ENCODE measurements at regions not wholly inside any gene's neighbourhood (a gene's known extent, or its start where the extent isn't known, plus 50 kb on each side); places are given as distances from the start of the nearest gene placed in this dataset.

DNA sequence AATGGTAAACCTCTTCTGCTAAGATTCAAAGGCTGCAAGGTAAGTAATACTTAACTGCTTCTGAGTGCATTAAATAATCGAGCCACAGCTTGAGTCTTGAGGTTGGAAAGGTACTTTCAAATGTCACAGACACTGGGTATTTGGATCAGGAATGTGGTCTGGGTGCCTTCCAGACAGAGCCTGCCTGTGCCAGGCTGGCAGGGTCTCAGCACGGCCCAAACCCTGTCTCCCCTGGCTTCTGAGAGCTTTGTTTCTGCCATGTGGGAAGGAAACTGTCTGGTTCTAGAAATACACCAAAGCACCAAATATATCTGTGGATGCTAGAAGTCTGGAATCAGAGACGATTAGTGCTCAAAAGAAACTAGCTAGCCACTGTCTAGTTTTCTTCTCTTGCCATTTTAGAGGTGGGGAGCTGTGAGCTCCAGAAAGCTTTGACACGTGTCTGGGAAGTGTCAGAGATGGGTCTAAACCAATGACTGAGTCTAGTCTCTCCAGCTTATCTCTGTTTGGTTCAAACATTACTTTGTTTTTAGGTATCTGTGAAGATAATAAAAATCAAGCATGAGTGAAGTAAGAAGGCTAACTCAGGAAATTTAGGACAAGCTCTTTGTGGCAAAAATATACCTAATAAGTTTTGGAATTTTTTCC, 162.8 kb downstream of the CYP26A1 start (continued):
- TF ChIP-seq, protein P1, sequence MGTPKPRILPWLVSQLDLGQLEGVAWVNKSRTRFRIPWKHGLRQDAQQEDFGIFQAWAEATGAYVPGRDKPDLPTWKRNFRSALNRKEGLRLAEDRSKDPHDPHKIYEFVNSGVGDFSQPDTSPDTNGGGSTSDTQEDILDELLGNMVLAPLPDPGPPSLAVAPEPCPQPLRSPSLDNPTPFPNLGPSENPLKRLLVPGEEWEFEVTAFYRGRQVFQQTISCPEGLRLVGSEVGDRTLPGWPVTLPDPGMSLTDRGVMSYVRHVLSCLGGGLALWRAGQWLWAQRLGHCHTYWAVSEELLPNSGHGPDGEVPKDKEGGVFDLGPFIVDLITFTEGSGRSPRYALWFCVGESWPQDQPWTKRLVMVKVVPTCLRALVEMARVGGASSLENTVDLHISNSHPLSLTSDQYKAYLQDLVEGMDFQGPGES (IDR thresholded peaks at IDR 0.05; ENCODE audit: low read depth, low read length), result no peak
- TF ChIP-seq USF1 (IDR thresholded peaks at IDR 0.05; ENCODE audit: borderline replicate concordance, low read depth), result no peak

GRCh38 chr10:93245147-93245546, 171.5 kb downstream of the CYP26A1 start:
- Histone ChIP-seq H3K27ac (ENCODE audit: low read depth in 2 of 2, low read length in 1 of 2) (no peak overlapping the region), H3K9me2 (no peaks in the 10 kb centered on the region), H3K9me3 (no peaks in the 10 kb centered on the region), H3K36me3 (replicated peaks in 1 of 2; ENCODE audit: control insufficient read depth in 1 of 2, insufficient read depth in 2 of 2, low read length in 1 of 2) (no peaks in the 10 kb centered on the region), H3K4me1 (ENCODE audit: control insufficient read depth in 1 of 2, insufficient read depth in 2 of 2, low read depth in 1 of 2, low read length in 1 of 2) (peaks cover 0 to 2% of the 10 kb centered on the region in 2 experiments; a peak in 1 of 4 replicates), H3K4me2 (no peak overlapping the region), H3K4me3 (ENCODE audit: low read depth in 2 of 2, low read length in 1 of 2) (no peak overlapping the region), H3K27me3 (ENCODE audit: insufficient read depth) (no peaks in the 10 kb centered on the region; the same call in 1 of the 2 replicates), H3F3A (replicated peaks; ENCODE audit: insufficient read depth) (no peaks in the 10 kb centered on the region), H4K20me1 (ENCODE audit: insufficient read depth) (no peaks in the 10 kb centered on the region), H3K79me2 (ENCODE audit: insufficient read depth) (no peaks in the 10 kb centered on the region), H3K9ac (no peak overlapping the region), H2AFZ (ENCODE audit: low read depth) (no peak overlapping the region)
- WGBS (ENCODE audit: low lambda C conversion rate), result no CpG with 5 or more reads among the region's 1 CpG
- TF ChIP-seq, protein P1 (IDR thresholded peaks at IDR 0.05; ENCODE audit: low read depth, low read length), result no peak
- TF ChIP-seq NRF1 (IDR thresholded peaks at IDR 0.05; ENCODE audit: low read depth, low read length) (no peak), TEAD4 (IDR thresholded peaks at IDR 0.05; ENCODE audit: borderline replicate concordance, insufficient read depth) (no peak), GATA2 (CRISPR knock-in tag; IDR thresholded peaks at IDR 0.05) (no peak), JUND (IDR thresholded peaks at IDR 0.05) (no peak), CHD2 (IDR thresholded peaks at IDR 0.05; ENCODE audit: low read length, partially characterized antibody) (no peak)
- ChIA-PET CTCF (interaction anchor here (1.5 kb wide), 1 partner anchor 165 kb away, joined by 3 read pairs; no protein-coding TSS in a partner anchor), POLR2A (no interaction called here)
- DNase-seq, result no peak

DNA sequence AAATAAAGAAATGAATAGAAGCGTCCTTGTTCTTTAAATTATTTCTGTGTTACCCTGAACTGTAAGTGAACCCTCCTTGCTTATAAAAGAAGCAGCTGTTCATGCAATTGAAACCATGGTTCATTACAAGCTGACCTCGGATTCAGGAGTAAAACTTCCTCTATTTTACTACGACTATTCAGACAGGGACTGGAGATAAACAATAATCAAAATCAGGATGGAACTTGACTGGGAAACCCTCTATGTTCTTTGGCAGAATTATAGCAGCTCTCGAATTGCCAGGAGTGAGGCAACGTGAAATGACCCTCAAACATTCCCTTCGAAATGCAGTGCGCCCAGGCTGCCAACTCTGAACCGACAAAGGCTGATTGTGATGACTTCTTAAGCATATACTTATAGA, 172.1 kb downstream of the CYP26A1 start:
- no peaks in the 10 kb centered on the region for H3K79me2 ChIP-seq (ENCODE audit: insufficient read depth)
- H3K9ac ChIP-seq, result no peak overlapping the region
- H3F3A ChIP-seq (replicated peaks; ENCODE audit: insufficient read depth), result no peaks in the 10 kb centered on the region
- TF ChIP-seq, protein P2, sequence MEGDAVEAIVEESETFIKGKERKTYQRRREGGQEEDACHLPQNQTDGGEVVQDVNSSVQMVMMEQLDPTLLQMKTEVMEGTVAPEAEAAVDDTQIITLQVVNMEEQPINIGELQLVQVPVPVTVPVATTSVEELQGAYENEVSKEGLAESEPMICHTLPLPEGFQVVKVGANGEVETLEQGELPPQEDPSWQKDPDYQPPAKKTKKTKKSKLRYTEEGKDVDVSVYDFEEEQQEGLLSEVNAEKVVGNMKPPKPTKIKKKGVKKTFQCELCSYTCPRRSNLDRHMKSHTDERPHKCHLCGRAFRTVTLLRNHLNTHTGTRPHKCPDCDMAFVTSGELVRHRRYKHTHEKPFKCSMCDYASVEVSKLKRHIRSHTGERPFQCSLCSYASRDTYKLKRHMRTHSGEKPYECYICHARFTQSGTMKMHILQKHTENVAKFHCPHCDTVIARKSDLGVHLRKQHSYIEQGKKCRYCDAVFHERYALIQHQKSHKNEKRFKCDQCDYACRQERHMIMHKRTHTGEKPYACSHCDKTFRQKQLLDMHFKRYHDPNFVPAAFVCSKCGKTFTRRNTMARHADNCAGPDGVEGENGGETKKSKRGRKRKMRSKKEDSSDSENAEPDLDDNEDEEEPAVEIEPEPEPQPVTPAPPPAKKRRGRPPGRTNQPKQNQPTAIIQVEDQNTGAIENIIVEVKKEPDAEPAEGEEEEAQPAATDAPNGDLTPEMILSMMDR (IDR thresholded peaks at IDR 0.05), result no peak
- no peak for TF ChIP-seq SMC3 (IDR thresholded peaks at IDR 0.05; ENCODE audit: low read depth, low read length)
- no peak for TF ChIP-seq USF1 (IDR thresholded peaks at IDR 0.05; ENCODE audit: borderline replicate concordance, low read depth)
- TF ChIP-seq TEAD4 (IDR thresholded peaks at IDR 0.05; ENCODE audit: borderline replicate concordance, insufficient read depth), result no peak
- no peak for TF ChIP-seq TAF1 (IDR thresholded peaks at IDR 0.05; ENCODE audit: borderline replicate concordance, low read depth, low read length)
- TF ChIP-seq SIN3A (IDR thresholded peaks at IDR 0.05; ENCODE audit: borderline replicate concordance, low read depth, low read length), result no peak
- no peak for TF ChIP-seq RAD21 (IDR thresholded peaks at IDR 0.05; ENCODE audit: low read length)
- TF ChIP-seq REST (IDR thresholded peaks at IDR 0.05; ENCODE audit: low read depth, low read length), result no peak
- H3K27me3 ChIP-seq (ENCODE audit: insufficient read depth), result no peaks in the 10 kb centered on the region; the same call in 1 of the 2 replicates
- no peak overlapping the region for H3K4me2 ChIP-seq
- H2AFZ ChIP-seq (ENCODE audit: low read depth), result no peak overlapping the region
- H3K4me1 ChIP-seq (ENCODE audit: control insufficient read depth in 1 of 2, insufficient read depth in 2 of 2, low read depth in 1 of 2, low read length in 1 of 2), result peaks cover 0 to 2% of the 10 kb centered on the region in 2 experiments; a peak in 1 of 4 replicates
- no peaks in the 10 kb centered on the region for H3K9me2 ChIP-seq
- no peak overlapping the region for H3K27ac ChIP-seq (ENCODE audit: low read depth in 2 of 2, low read length in 1 of 2)
- ChIA-PET POLR2A (no interaction called here), CTCF (interaction anchor here (1.5 kb wide), 1 partner anchor 165 kb away, joined by 3 read pairs; no protein-coding TSS in a partner anchor)
- no peaks in the 10 kb centered on the region for H3K9me3 ChIP-seq
- H3K4me3 ChIP-seq (ENCODE audit: low read depth in 2 of 2, low read length in 1 of 2), result no peak overlapping the region
- H3K36me3 ChIP-seq (replicated peaks in 1 of 2; ENCODE audit: control insufficient read depth in 1 of 2, insufficient read depth in 2 of 2, low read length in 1 of 2), result no peaks in the 10 kb centered on the region
- H4K20me1 ChIP-seq (ENCODE audit: insufficient read depth), result no peaks in the 10 kb centered on the region
- 55% methylated on average over 8 of the region's 8 CpGs for WGBS (ENCODE audit: low lambda C conversion rate)
- no peak for DNase-seq
